H1 (cell line): ENCODE measurements at regions not wholly inside any gene's neighbourhood (a gene's known extent, or its start where the extent isn't known, plus 50 kb on each side); places are given as distances from the start of the nearest gene placed in this dataset.

Experiments used
- CTCF ChIA-PET: fragments of 300-600 bp; sonication (Branson Sonifier 250); formaldehyde crosslinking; loops from one replicate; lab custom pipeline; 2021; ENCODE audit not compliant: partially characterized antibody; lab: Charles Lee
- POLR2A ChIA-PET: fragments of 300-600 bp; sonication (Branson Sonifier 250); formaldehyde crosslinking; loops from one replicate; lab custom pipeline; 2021; ENCODE audit warnings: inconsistent platforms; ENCODE audit not compliant: partially characterized antibody; lab: Charles Lee
- DNase-seq, 2 experiments: peaks; one replicate each; pipeline versions ENCODE4 v3.0.0 to v3.0.0-alpha.2; 2010 to 2022; ENCODE audit warnings: low spot score in 2 of 2, low read depth in 1 of 2, mixed read lengths in 1 of 2
- FAIRE-seq: peaks from 2 replicates; lab custom pipeline; 2011; peaks lifted over from hg19 to GRCh38; lab: Jason Lieb, UNC
- H2AFZ ChIP-seq: 2 replicates; pipeline ENCODE4 v1.8.1; 2012; ENCODE audit warnings: low read length, inconsistent platforms
- H2AK5ac ChIP-seq: 2 replicates; pipeline ENCODE4 v1.6.1; 2013; ENCODE audit warnings: low read depth, low read length
- H2BK120ac ChIP-seq: replicated peaks from 2 replicates; pipeline ENCODE3; 2013; ENCODE audit warnings: low read depth, low read length, inconsistent platforms
- H2BK12ac ChIP-seq: 2 replicates; pipeline ENCODE4 v1.6.1; 2013; ENCODE audit warnings: low read depth, low read length
- H2BK15ac ChIP-seq: 2 replicates; pipeline ENCODE4 v1.6.1; 2013; ENCODE audit warnings: low read length
- H2BK20ac ChIP-seq: 2 replicates; pipeline ENCODE4 v1.6.1; 2013; ENCODE audit warnings: low read length
- H2BK5ac ChIP-seq: 2 replicates; pipeline ENCODE4 v1.6.1; 2013; ENCODE audit warnings: low read depth, low read length
- H3K14ac ChIP-seq: 2 replicates; pipeline ENCODE4 v1.6.1; 2013; ENCODE audit warnings: inconsistent platforms; ENCODE audit not compliant: insufficient read length
- H3K18ac ChIP-seq: 2 replicates; pipeline ENCODE4 v1.6.1; 2013; ENCODE audit warnings: low read length; ENCODE audit errors: extremely low read depth
- H3K23ac ChIP-seq: 2 replicates; pipeline ENCODE4 v1.6.1; 2013; ENCODE audit warnings: inconsistent platforms; ENCODE audit not compliant: insufficient read length
- H3K23me2 ChIP-seq: 2 replicates; pipeline ENCODE4 v1.6.1; 2013; ENCODE audit warnings: low read depth, low read length
- H3K27ac ChIP-seq: 2 replicates; pipeline ENCODE4 v1.6.1; 2011; ENCODE audit warnings: low read depth, low read length, inconsistent platforms
- H3K27me3 ChIP-seq, 4 experiments: replicated peaks in 1 of 4; 1 replicate in 1 of 4; 2 replicates in 3 of 4; pipeline versions ENCODE4 v1.6.1 to v1.8.1; 2011 to 2013; ENCODE audit warnings: low read length in 3 of 4, mild to moderate bottlenecking in 3 of 4, inconsistent platforms in 2 of 4, mixed read lengths in 2 of 4, moderate library complexity in 1 of 4; ENCODE audit not compliant: control insufficient read depth in 3 of 4, insufficient read depth in 3 of 4; ENCODE audit errors: extremely low read depth in 1 of 4
- H3K36me3 ChIP-seq, 4 experiments: 2 replicates each; pipeline versions ENCODE4 v1.6.1 to v1.8.1; 2011 to 2013; ENCODE audit warnings: mild to moderate bottlenecking in 4 of 4, low read length in 3 of 4, moderate library complexity in 2 of 4, control low read depth in 1 of 4, inconsistent platforms in 1 of 4; ENCODE audit not compliant: insufficient read depth in 4 of 4, control insufficient read depth in 2 of 4
- H3K4ac ChIP-seq: replicated peaks from 2 replicates; pipeline ENCODE3; 2013; ENCODE audit warnings: low read length, low read depth, mixed read lengths, inconsistent platforms; ENCODE audit not compliant: insufficient read length
- H3K4me1 ChIP-seq, 4 experiments: replicated peaks in 1 of 4; 1 replicate in 1 of 4; 2 replicates in 3 of 4; pipeline versions ENCODE4 v1.6.1 to v1.8.1; 2011 to 2013; ENCODE audit warnings: low read length in 3 of 4, inconsistent platforms in 2 of 4, mixed read lengths in 1 of 4; ENCODE audit not compliant: insufficient read depth in 4 of 4, control insufficient read depth in 3 of 4
- H3K4me2 ChIP-seq, 2 experiments: 2 replicates each; pipeline versions ENCODE4 v1.6.1 to v1.8.1; 2011 to 2013; ENCODE audit warnings: low read depth in 2 of 2, low read length in 2 of 2, control low read depth in 1 of 2, inconsistent platforms in 1 of 2, mild to moderate bottlenecking in 1 of 2; ENCODE audit not compliant: insufficient read depth in 1 of 2
- H3K4me3 ChIP-seq, 4 experiments: fragments of 200-600, 300-600 bp in 1 of 4; sonication (generic), shearing (Covaris generic), sonication (Bioruptor Twin) in 1 of 4; 2 replicates each; pipeline versions ENCODE4 v1.5.1 to v1.8.1; 2011 to 2016; ENCODE audit warnings: low read length in 4 of 4, low read depth in 3 of 4, control low read depth in 2 of 4, inconsistent platforms in 2 of 4, mild to moderate bottlenecking in 2 of 4, mixed read lengths in 1 of 4, moderate library complexity in 1 of 4; ENCODE audit not compliant: insufficient read depth in 2 of 4; ENCODE audit errors: extremely low read depth in 1 of 4
- H3K56ac ChIP-seq: replicated peaks from 2 replicates; pipeline ENCODE3; 2013; ENCODE audit warnings: low read depth, mild to moderate bottlenecking, mixed read lengths, low read length, inconsistent platforms; ENCODE audit not compliant: insufficient read length
- H3K79me1 ChIP-seq: 2 replicates; pipeline ENCODE4 v1.6.1; 2013; ENCODE audit warnings: low read depth, low read length, control low read depth
- H3K79me2 ChIP-seq, 2 experiments: 2 replicates each; pipeline versions ENCODE4 v1.6.1 to v1.8.1; 2012 to 2013; ENCODE audit warnings: low read length in 2 of 2, mild to moderate bottlenecking in 2 of 2, inconsistent platforms in 1 of 2; ENCODE audit not compliant: insufficient read depth in 2 of 2, control insufficient read depth in 1 of 2
- H3K9ac ChIP-seq, 4 experiments: replicated peaks in 1 of 4; 1 replicate in 1 of 4; 2 replicates in 3 of 4; pipeline versions ENCODE4 v1.6.1 to v1.8.1; 2011 to 2013; ENCODE audit warnings: low read depth in 3 of 4, low read length in 3 of 4, control low read depth in 2 of 4, mild to moderate bottlenecking in 2 of 4, moderate library complexity in 2 of 4, inconsistent platforms in 1 of 4; ENCODE audit errors: extremely low read depth in 1 of 4
- H3K9me3 ChIP-seq, 2 experiments: 2 replicates each; pipeline versions ENCODE4 v1.6.1 to v1.8.1; 2012 to 2013; ENCODE audit warnings: mild to moderate bottlenecking in 2 of 2, moderate library complexity in 2 of 2, control low read depth in 1 of 2, inconsistent platforms in 1 of 2, low read depth in 1 of 2, low read length in 1 of 2, mixed read lengths in 1 of 2; ENCODE audit not compliant: insufficient read depth in 2 of 2
- H4K20me1 ChIP-seq, 2 experiments: replicated peaks in 1 of 2; 2 replicates each; pipeline versions ENCODE3 to v1.8.1; 2011 to 2013; ENCODE audit warnings: inconsistent platforms in 2 of 2, low read length in 2 of 2, mild to moderate bottlenecking in 1 of 2; ENCODE audit not compliant: insufficient read depth in 2 of 2, control insufficient read depth in 1 of 2
- H4K5ac ChIP-seq: 2 replicates; pipeline ENCODE4 v1.6.1; 2013; ENCODE audit warnings: low read length, low read depth, mixed read lengths, inconsistent platforms; ENCODE audit not compliant: insufficient read length
- H4K8ac ChIP-seq: 2 replicates; pipeline ENCODE4 v1.8.0; 2013; ENCODE audit warnings: mild to moderate bottlenecking, moderate library complexity, low read length, inconsistent platforms; ENCODE audit not compliant: insufficient read depth; ENCODE audit errors: extremely low read depth
- H4K91ac ChIP-seq: replicated peaks from 2 replicates; pipeline ENCODE3; 2013; ENCODE audit warnings: low read length, mixed read lengths, inconsistent platforms; ENCODE audit not compliant: insufficient read length
- CBX5 ChIP-seq: fragments of 300-800, 300-1000 bp; sonication (generic); IDR thresholded peaks from 2 replicates; pipeline ENCODE4 v1.7.1; 2016; ENCODE audit warnings: antibody characterized with exemption, low read length, low read depth
- CBX8 ChIP-seq: fragments of 300-800, 300-1000 bp; sonication (generic); IDR thresholded peaks from 2 replicates; pipeline ENCODE4 v1.7.1; 2016; ENCODE audit warnings: low read depth, low read length, borderline replicate concordance
- CREB1 ChIP-seq: IDR thresholded peaks from 2 replicates; pipeline ENCODE4 v1.6.1; 2012; ENCODE audit warnings: inconsistent platforms
- FOSL1 ChIP-seq: IDR thresholded peaks from 2 replicates; pipeline ENCODE4 v1.6.1; 2011; ENCODE audit warnings: mild to moderate bottlenecking, low read depth, low read length, moderate library complexity; ENCODE audit not compliant: insufficient read depth
- HDAC2 ChIP-seq, 2 experiments: fragments of 300-600 bp in 1 of 2; sonication (generic) in 1 of 2; IDR thresholded peaks; 2 replicates each; pipeline ENCODE4 v1.6.1; 2011 to 2012; ENCODE audit warnings: low read depth in 2 of 2, low read length in 2 of 2, mild to moderate bottlenecking in 2 of 2, moderate library complexity in 2 of 2, borderline replicate concordance in 1 of 2, inconsistent platforms in 1 of 2
- MAFK ChIP-seq: IDR thresholded peaks from 2 replicates; pipeline ENCODE4 v1.6.1; 2012; ENCODE audit warnings: low read depth, mild to moderate bottlenecking, improper control_type of control experiment, low read length
- POLR2AphosphoS5 ChIP-seq: IDR thresholded peaks from 2 replicates; pipeline ENCODE4 v1.6.1; 2011; ENCODE audit warnings: low read depth, low read length
- RXRA ChIP-seq: IDR thresholded peaks from 2 replicates; pipeline ENCODE4 v1.6.1; 2011; ENCODE audit warnings: low read depth, mild to moderate bottlenecking, low read length, moderate library complexity; ENCODE audit not compliant: insufficient read depth
- SIX5 ChIP-seq: IDR thresholded peaks from 2 replicates; pipeline ENCODE4 v1.6.1; 2011; ENCODE audit warnings: mild to moderate bottlenecking, low read depth, low read length
- YY1 ChIP-seq: IDR thresholded peaks from 2 replicates; pipeline ENCODE4 v1.6.1; 2011; ENCODE audit warnings: low read depth, mild to moderate bottlenecking, low read length
- WGBS, 2 experiments: shearing (Covaris generic) in 1 of 2; methylation state at CpG; one replicate each; pipeline versions ENCODE4 v1.1.6 to v1.1.7; 2013 to 2015; ENCODE audit warnings: low lambda C conversion rate in 2 of 2, mixed read lengths in 2 of 2, inconsistent platforms in 1 of 2, low coverage in 1 of 2, missing lambda C conversion rate in 1 of 2; ENCODE audit not compliant: insufficient replicate concordance in 2 of 2, insufficient coverage in 1 of 2, insufficient read length in 1 of 2; ENCODE audit errors: extremely low coverage in 1 of 2, missing lambda C conversion rate in 1 of 2; 5-methylcytosine and 5-hydroxymethylcytosine counted together

- DNase-seq (no peak), FAIRE-seq (no peak)
- Histone ChIP-seq H4K8ac (no peak overlapping the region), H2BK20ac (no peak overlapping the region), H3K4me1 (no peaks in the 10 kb centered on the region), H3K23me2 (no peaks in the 10 kb centered on the region), H2BK12ac (no peak overlapping the region), H3K4me2 (no peak overlapping the region), H3K36me3 (no peaks in the 10 kb centered on the region; a peak in 1 of 8 replicates), H2BK5ac (no peak overlapping the region), H4K20me1 (no peaks in the 10 kb centered on the region), H3K27me3 (no peaks in the 10 kb centered on the region), H2BK120ac (no peak overlapping the region), H4K5ac (no peak overlapping the region), H3K79me2 (no peaks in the 10 kb centered on the region), H3K9me3 (peaks cover 7 to 10% of the 10 kb centered on the region in 2 experiments), H2AK5ac (no peak overlapping the region), H3K23ac (no peak overlapping the region), H3K14ac (no peak overlapping the region), H3K79me1 (no peaks in the 10 kb centered on the region), H3K56ac (no peak overlapping the region), H2AFZ (no peak overlapping the region), H3K9ac (no peak overlapping the region), H3K27ac (no peak overlapping the region), H3K4me3 (no peak overlapping the region), H3K18ac (no peak overlapping the region), H4K91ac (no peak overlapping the region), H2BK15ac (no peak overlapping the region), H3K4ac (no peak overlapping the region)
- 93% methylated on average over 5 of the region's 5 CpGs; no CpG with 5 or more reads in 1 of the 2 experiments for WGBS, 2 experiments
- CTCF ChIA-PET: no interaction called here
- POLR2A ChIA-PET: no interaction called here
- TF ChIP-seq FOSL1 (no peak), SIX5 (no peak), CBX8 (no peak), CBX5 (no peak), HDAC2 (IDR thresholded peaks at IDR 0.05; ENCODE audit: borderline replicate concordance in 1 of 2, low read depth in 2 of 2, low read length in 2 of 2) (no peak), MAFK (no peak), POLR2AphosphoS5 (no peak), YY1 (no peak), CREB1 (no peak), RXRA (no peak)
Observed at GRCh38 chr6:128827675-128828464, 55.1 kb upstream of the LAMA2 start.
